ENCODE measurements at regions not wholly inside any gene's neighbourhood (a gene's known extent, or its start where the extent isn't known, plus 50 kb on each side); places are given as distances from the start of the nearest gene placed in this dataset.

GRCh38 chr6:155695495-155695894, 239.9 kb upstream of the NOX3 start:
- no peak for TF ChIP-seq CTCF (IDR thresholded peaks at IDR 0.05; ENCODE audit: partially characterized antibody, unreplicated experiment)
- Mint-ChIP-seq H3K4me1 (ENCODE audit: low read depth, unreplicated experiment) (no peaks in the 10 kb centered on the region), H3K27ac (ENCODE audit: unreplicated experiment) (no peak overlapping the region), H3K27me3 (ENCODE audit: unreplicated experiment) (no peaks in the 10 kb centered on the region), H3K4me3 (ENCODE audit: unreplicated experiment) (no peak overlapping the region), H3K9me3 (ENCODE audit: unreplicated experiment) (no peaks in the 10 kb centered on the region), H3K36me3 (ENCODE audit: unreplicated experiment) (no peaks in the 10 kb centered on the region)
- no peak for DNase-seq

- no peak for TF ChIP-seq CTCF (IDR thresholded peaks at IDR 0.05; ENCODE audit: partially characterized antibody, unreplicated experiment)
- no peaks in the 10 kb centered on the region for H3K27me3 Mint-ChIP-seq (ENCODE audit: unreplicated experiment)
- H3K27ac Mint-ChIP-seq (ENCODE audit: unreplicated experiment), result no peak overlapping the region
- H3K9me3 Mint-ChIP-seq (ENCODE audit: unreplicated experiment), result no peaks in the 10 kb centered on the region
- H3K36me3 Mint-ChIP-seq (ENCODE audit: unreplicated experiment), result no peaks in the 10 kb centered on the region
- no peak for DNase-seq
- no peak overlapping the region for H3K4me3 Mint-ChIP-seq (ENCODE audit: unreplicated experiment)
- H3K4me1 Mint-ChIP-seq (ENCODE audit: low read depth, unreplicated experiment), result no peaks in the 10 kb centered on the region
These were observed 238.8 kb upstream of the NOX3 start for GRCh38 chr6:155694419-155694790.

GRCh38 chr6:155693573-155694418, 238.2 kb upstream of the NOX3 start:
- no peaks in the 10 kb centered on the region for H3K36me3 Mint-ChIP-seq (ENCODE audit: unreplicated experiment)
- no peak for DNase-seq
- no peak overlapping the region for H3K27ac Mint-ChIP-seq (ENCODE audit: unreplicated experiment)
- H3K4me3 Mint-ChIP-seq (ENCODE audit: unreplicated experiment), result no peak overlapping the region
- no peaks in the 10 kb centered on the region for H3K27me3 Mint-ChIP-seq (ENCODE audit: unreplicated experiment)
- no peak for TF ChIP-seq CTCF (IDR thresholded peaks at IDR 0.05; ENCODE audit: partially characterized antibody, unreplicated experiment)
- H3K9me3 Mint-ChIP-seq (ENCODE audit: unreplicated experiment), result no peaks in the 10 kb centered on the region
- H3K4me1 Mint-ChIP-seq (ENCODE audit: low read depth, unreplicated experiment), result no peaks in the 10 kb centered on the region

DNA sequence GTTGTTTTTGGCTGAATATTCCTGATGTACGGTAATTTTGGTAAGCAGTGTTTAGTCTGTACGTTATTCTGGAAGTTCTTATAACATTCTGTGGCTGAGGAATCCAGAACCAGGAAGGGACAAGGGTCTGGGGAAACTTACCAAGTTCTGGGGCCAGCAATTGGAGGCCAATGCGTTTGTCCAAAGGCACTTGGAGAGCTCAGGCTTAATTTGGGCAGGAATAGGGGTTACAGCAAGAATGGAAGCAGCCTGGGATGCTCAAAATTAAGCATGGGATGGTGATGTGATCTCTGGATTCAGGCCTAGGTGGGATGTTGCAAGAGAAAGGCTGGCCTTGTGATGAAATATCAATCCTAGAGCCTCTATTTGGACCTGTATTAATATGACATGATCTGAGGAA, 235.2 kb upstream of the NOX3 start:
- no peaks in the 10 kb centered on the region for H3K4me1 Mint-ChIP-seq (ENCODE audit: low read depth, unreplicated experiment)
- no peak overlapping the region for H3K4me3 Mint-ChIP-seq (ENCODE audit: unreplicated experiment)
- H3K27me3 Mint-ChIP-seq (ENCODE audit: unreplicated experiment), result no peaks in the 10 kb centered on the region
- no peak for TF ChIP-seq CTCF (IDR thresholded peaks at IDR 0.05; ENCODE audit: partially characterized antibody, unreplicated experiment)
- DNase-seq, result no peak
- H3K36me3 Mint-ChIP-seq (ENCODE audit: unreplicated experiment), result no peaks in the 10 kb centered on the region
- no peak overlapping the region for H3K27ac Mint-ChIP-seq (ENCODE audit: unreplicated experiment)
- no peaks in the 10 kb centered on the region for H3K9me3 Mint-ChIP-seq (ENCODE audit: unreplicated experiment)

GRCh38 chr6:155687645-155688044, 232.0 kb upstream of the NOX3 start:
- Mint-ChIP-seq H3K27ac (ENCODE audit: unreplicated experiment) (no peak overlapping the region), H3K27me3 (ENCODE audit: unreplicated experiment) (no peaks in the 10 kb centered on the region), H3K9me3 (ENCODE audit: unreplicated experiment) (no peaks in the 10 kb centered on the region), H3K4me1 (ENCODE audit: low read depth, unreplicated experiment) (no peaks in the 10 kb centered on the region), H3K4me3 (ENCODE audit: unreplicated experiment) (no peak overlapping the region), H3K36me3 (ENCODE audit: unreplicated experiment) (no peaks in the 10 kb centered on the region)
- no peak for DNase-seq
- TF ChIP-seq CTCF (IDR thresholded peaks at IDR 0.05; ENCODE audit: partially characterized antibody, unreplicated experiment), result no peak
